Hepatocyte (in vitro differentiated cells): ENCODE measurements at regions not wholly inside any gene's neighbourhood (a gene's known extent, or its start where the extent isn't known, plus 50 kb on each side); places are given as distances from the start of the nearest gene placed in this dataset.

ENCODE experiments used
- EZH2 ChIP-seq: fragments of 200-600 bp; sonication (generic); IDR thresholded peaks from 2 replicates; pipeline ENCODE4 v1.6.1; 2016; ENCODE audit warnings: antibody characterized with exemption, mild to moderate bottlenecking, borderline replicate concordance
- TF ChIP-seq, protein P1 (sequence below): fragments of 200-600 bp; sonication (generic); IDR thresholded peaks from 2 replicates; pipeline ENCODE4 v1.5.1; 2016; ENCODE audit warnings: antibody characterized with exemption, mild to moderate bottlenecking; ENCODE audit not compliant: poor library complexity

DNA sequence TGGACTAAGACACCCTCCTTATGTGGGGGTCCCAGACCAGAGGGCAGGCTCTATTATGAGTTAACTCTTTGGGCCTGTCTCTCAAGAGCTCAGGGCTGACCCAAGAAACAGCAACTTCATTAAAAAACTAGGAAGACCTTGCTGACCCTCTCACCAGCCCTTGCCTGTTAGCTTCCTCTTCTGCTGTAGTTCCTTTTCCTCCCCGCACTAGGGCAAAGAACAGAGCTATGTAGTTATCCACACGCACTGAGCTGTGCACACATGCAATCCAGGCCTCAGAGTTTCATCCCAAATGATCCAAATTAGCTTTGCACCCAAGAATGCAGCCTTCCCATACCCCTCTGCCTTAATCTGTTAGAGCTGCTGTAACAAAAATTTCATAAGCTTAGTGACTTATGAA lies 539.6 kb upstream of the CADM1 start:
- TF ChIP-seq, protein P1, sequence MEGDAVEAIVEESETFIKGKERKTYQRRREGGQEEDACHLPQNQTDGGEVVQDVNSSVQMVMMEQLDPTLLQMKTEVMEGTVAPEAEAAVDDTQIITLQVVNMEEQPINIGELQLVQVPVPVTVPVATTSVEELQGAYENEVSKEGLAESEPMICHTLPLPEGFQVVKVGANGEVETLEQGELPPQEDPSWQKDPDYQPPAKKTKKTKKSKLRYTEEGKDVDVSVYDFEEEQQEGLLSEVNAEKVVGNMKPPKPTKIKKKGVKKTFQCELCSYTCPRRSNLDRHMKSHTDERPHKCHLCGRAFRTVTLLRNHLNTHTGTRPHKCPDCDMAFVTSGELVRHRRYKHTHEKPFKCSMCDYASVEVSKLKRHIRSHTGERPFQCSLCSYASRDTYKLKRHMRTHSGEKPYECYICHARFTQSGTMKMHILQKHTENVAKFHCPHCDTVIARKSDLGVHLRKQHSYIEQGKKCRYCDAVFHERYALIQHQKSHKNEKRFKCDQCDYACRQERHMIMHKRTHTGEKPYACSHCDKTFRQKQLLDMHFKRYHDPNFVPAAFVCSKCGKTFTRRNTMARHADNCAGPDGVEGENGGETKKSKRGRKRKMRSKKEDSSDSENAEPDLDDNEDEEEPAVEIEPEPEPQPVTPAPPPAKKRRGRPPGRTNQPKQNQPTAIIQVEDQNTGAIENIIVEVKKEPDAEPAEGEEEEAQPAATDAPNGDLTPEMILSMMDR: no peak
- no peak for TF ChIP-seq EZH2
